Astrocyte of the spinal cord (primary cell): ENCODE measurements at regions not wholly inside any gene's neighbourhood (a gene's known extent, or its start where the extent isn't known, plus 50 kb on each side); places are given as distances from the start of the nearest gene placed in this dataset.
A peak's percentile ranks its signal among the peaks of the same experiment; 100 is the strongest.

ENCODE experiments used
- DNase-seq: peaks from one replicate; pipeline ENCODE4 v3.0.0; 2011; ENCODE audit warnings: low read depth, low spot score
- H3K4me3 ChIP-seq: 2 replicates; pipeline ENCODE4 v1.5.1; 2011; ENCODE audit warnings: low read depth, mild to moderate bottlenecking, low read length, moderate library complexity
- CTCF ChIP-seq: IDR thresholded peaks from 2 replicates; pipeline ENCODE4 v1.5.1; 2012; ENCODE audit warnings: low read depth, mild to moderate bottlenecking, low read length, inconsistent platforms
- in situ Hi-C: cut with HindIII; loops from 2 replicates; pipeline ENCODE4 v1.10.0; 2017; ENCODE audit warnings: low sequenced_read_pairs

- DNase-seq: no peak
- H3K4me3 ChIP-seq: no peak overlapping the region
- in situ Hi-C loops: no loop called here
- TF ChIP-seq CTCF: no peak
These were observed 127.0 kb upstream of the TFAP2D start for GRCh38 chr6:50586331-50586675.

- no peak for DNase-seq
- no peak for TF ChIP-seq CTCF
- in situ Hi-C loops: no loop called here
- no peak overlapping the region for H3K4me3 ChIP-seq
These were observed 123.4 kb upstream of the TFAP2D start for GRCh38 chr6:50589751-50590470.

GRCh38 chr6:50591135-50591534 lies 122.2 kb upstream of the TFAP2D start:
- TF ChIP-seq CTCF: no peak
- H3K4me3 ChIP-seq: no peak overlapping the region
- no peak for DNase-seq
- in situ Hi-C loops: no loop called here

GRCh38 chr6:50600280-50600679 lies 113.0 kb upstream of the TFAP2D start:
- in situ Hi-C loops: no loop called here
- TF ChIP-seq CTCF: no peak

GRCh38 chr6:50602292-50602691 lies 111.0 kb upstream of the TFAP2D start:
- peak; percentile 33 for DNase-seq
- no peak overlapping the region for H3K4me3 ChIP-seq
- in situ Hi-C loops: no loop called here

More at GRCh38 chr6:50600280-50600679, 113.0 kb upstream of the TFAP2D start:
- no peak for DNase-seq
- no peak overlapping the region for H3K4me3 ChIP-seq

GRCh38 chr6:50608421-50608820 lies 104.9 kb upstream of the TFAP2D start:
- TF ChIP-seq CTCF: no peak
- H3K4me3 ChIP-seq: no peak overlapping the region
- DNase-seq: no peak
- in situ Hi-C loops: no loop called here

More at GRCh38 chr6:50602292-50602691, 111.0 kb upstream of the TFAP2D start:
- peak; percentile 68 for TF ChIP-seq CTCF
